ENCODE measurements at regions not wholly inside any gene's neighbourhood (a gene's known extent, or its start where the extent isn't known, plus 50 kb on each side); places are given as distances from the start of the nearest gene placed in this dataset.

- Histone ChIP-seq H2AFZ (ENCODE audit: low read length) (no peak overlapping the region), H3K4me2 (ENCODE audit: low read length) (no peak overlapping the region), H3K27ac (ENCODE audit: low read depth, low read length, poor library complexity, severe bottlenecking) (no peak overlapping the region), H3F3A (ENCODE audit: insufficient read depth, low read length) (no peaks in the 10 kb centered on the region), H3K9me2 (ENCODE audit: low read depth, low read length) (no peaks in the 10 kb centered on the region), H3K9me3 (ENCODE audit: low read length) (no peaks in the 10 kb centered on the region), H3K36me3 (ENCODE audit: insufficient read depth, low read length) (no peaks in the 10 kb centered on the region), H4K20me1 (ENCODE audit: insufficient read depth, low read length) (no peaks in the 10 kb centered on the region), H3K4me3 (ENCODE audit: low read depth, low read length, poor library complexity, severe bottlenecking) (no peak overlapping the region), H3K27me3 (ENCODE audit: insufficient read depth, low read length) (no peaks in the 10 kb centered on the region), H3K79me2 (ENCODE audit: insufficient read depth, low read length) (no peaks in the 10 kb centered on the region), H3K9ac (ENCODE audit: low read length) (no peak overlapping the region), H3K4me1 (ENCODE audit: insufficient read depth, low read length, severe bottlenecking) (peaks cover 6% of the 10 kb centered on the region)
- TF ChIP-seq CTCF (IDR thresholded peaks at IDR 0.05; ENCODE audit: low read length) (peak; percentile 25; the same call in 1 of the 2 replicates), EZH2 (IDR thresholded peaks at IDR 0.05; ENCODE audit: borderline replicate concordance, low read length) (no peak)
Observed at GRCh38 chr1:93749894-93750301, 68.3 kb upstream of the BCAR3 start.

DNA sequence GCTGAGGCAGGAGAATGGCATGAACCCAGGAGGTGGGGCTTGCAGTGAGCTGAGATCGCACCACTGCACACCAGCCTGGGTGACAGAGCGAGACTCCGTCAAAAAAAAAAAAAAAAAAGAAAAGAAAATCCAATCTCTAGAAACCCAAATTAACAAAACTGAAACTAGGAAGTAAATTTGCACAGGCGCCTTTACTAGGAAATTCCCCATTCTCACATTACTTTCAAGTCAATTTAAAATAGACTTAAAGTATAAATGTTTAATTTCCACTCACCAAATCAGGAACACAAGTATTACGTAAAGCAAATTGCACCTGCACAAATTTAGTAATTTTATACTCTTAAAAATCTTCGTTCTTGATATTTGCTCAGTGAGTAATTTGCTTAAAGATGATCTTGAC lies 67.8 kb upstream of the BCAR3 start:
- Histone ChIP-seq H3K36me3 (ENCODE audit: insufficient read depth, low read length) (no peaks in the 10 kb centered on the region), H3K4me3 (ENCODE audit: low read depth, low read length, poor library complexity, severe bottlenecking) (no peak overlapping the region), H3K9me2 (ENCODE audit: low read depth, low read length) (no peaks in the 10 kb centered on the region), H3K4me2 (ENCODE audit: low read length) (no peak overlapping the region), H3K27me3 (ENCODE audit: insufficient read depth, low read length) (no peaks in the 10 kb centered on the region), H4K20me1 (ENCODE audit: insufficient read depth, low read length) (no peaks in the 10 kb centered on the region), H3F3A (ENCODE audit: insufficient read depth, low read length) (no peaks in the 10 kb centered on the region), H3K79me2 (ENCODE audit: insufficient read depth, low read length) (no peaks in the 10 kb centered on the region), H3K9me3 (ENCODE audit: low read length) (no peaks in the 10 kb centered on the region), H3K4me1 (ENCODE audit: insufficient read depth, low read length, severe bottlenecking) (peaks cover 6% of the 10 kb centered on the region), H2AFZ (ENCODE audit: low read length) (no peak overlapping the region), H3K9ac (ENCODE audit: low read length) (no peak overlapping the region), H3K27ac (ENCODE audit: low read depth, low read length, poor library complexity, severe bottlenecking) (no peak overlapping the region)
- TF ChIP-seq EZH2 (IDR thresholded peaks at IDR 0.05; ENCODE audit: borderline replicate concordance, low read length) (no peak), CTCF (IDR thresholded peaks at IDR 0.05; ENCODE audit: low read length) (no peak)

- H3K9me3 ChIP-seq (ENCODE audit: low read length) = no peaks in the 10 kb centered on the region
- no peak overlapping the region for H3K27ac ChIP-seq (ENCODE audit: low read depth, low read length, poor library complexity, severe bottlenecking)
- H3K9me2 ChIP-seq (ENCODE audit: low read depth, low read length) = no peaks in the 10 kb centered on the region
- no peak overlapping the region for H3K4me3 ChIP-seq (ENCODE audit: low read depth, low read length, poor library complexity, severe bottlenecking)
- H3K9ac ChIP-seq (ENCODE audit: low read length) = no peak overlapping the region
- no peaks in the 10 kb centered on the region for H4K20me1 ChIP-seq (ENCODE audit: insufficient read depth, low read length)
- TF ChIP-seq EZH2 (IDR thresholded peaks at IDR 0.05; ENCODE audit: borderline replicate concordance, low read length) = no peak
- TF ChIP-seq CTCF (IDR thresholded peaks at IDR 0.05; ENCODE audit: low read length) = no peak
- peaks cover 6% of the 10 kb centered on the region for H3K4me1 ChIP-seq (ENCODE audit: insufficient read depth, low read length, severe bottlenecking)
- H2AFZ ChIP-seq (ENCODE audit: low read length) = no peak overlapping the region
- H3F3A ChIP-seq (ENCODE audit: insufficient read depth, low read length) = no peaks in the 10 kb centered on the region
- no peaks in the 10 kb centered on the region for H3K27me3 ChIP-seq (ENCODE audit: insufficient read depth, low read length)
- no peak overlapping the region for H3K4me2 ChIP-seq (ENCODE audit: low read length)
- no peaks in the 10 kb centered on the region for H3K79me2 ChIP-seq (ENCODE audit: insufficient read depth, low read length)
- H3K36me3 ChIP-seq (ENCODE audit: insufficient read depth, low read length) = no peaks in the 10 kb centered on the region
Observed at GRCh38 chr1:93746021-93746812, 64.6 kb upstream of the BCAR3 start.
